SK-N-SH (cell line): ENCODE measurements at regions not wholly inside any gene's neighbourhood (a gene's known extent, or its start where the extent isn't known, plus 50 kb on each side); places are given as distances from the start of the nearest gene placed in this dataset.

Experiments
- FOXJ3 ChIP-seq: sonication (generic); formaldehyde crosslinking; IDR thresholded peaks from 2 replicates; pipeline ENCODE4 v1.5.1; 2020; ENCODE audit warnings: mild to moderate bottlenecking, missing genetic modification reagents
- NFIC ChIP-seq: IDR thresholded peaks from 2 replicates; pipeline ENCODE4 v1.4.0; 2012; ENCODE audit warnings: borderline replicate concordance
- RAD21 ChIP-seq: IDR thresholded peaks from 2 replicates; pipeline ENCODE4 v1.6.1; 2012; ENCODE audit warnings: mild to moderate bottlenecking, low read length
- RFX5 ChIP-seq: IDR thresholded peaks from 2 replicates; pipeline ENCODE4 v1.6.1; 2012; ENCODE audit warnings: mild to moderate bottlenecking, improper control_type of control experiment, low read length
- SMC3 ChIP-seq: IDR thresholded peaks from 2 replicates; pipeline ENCODE4 v1.6.1; 2012; ENCODE audit warnings: low read depth, low read length, improper control_type of control experiment
- TF ChIP-seq, protein P1 (sequence below): IDR thresholded peaks from 2 replicates; pipeline ENCODE4 v1.6.1; 2012; ENCODE audit warnings: mild to moderate bottlenecking, low read depth, low read length, moderate library complexity
- TF ChIP-seq, protein P2 (sequence below): fragments of 200-600 bp; sonication (generic); IDR thresholded peaks from 2 replicates; pipeline ENCODE4 v1.6.1; 2017; ENCODE audit warnings: antibody characterized with exemption, mild to moderate bottlenecking, moderate library complexity
- TF ChIP-seq, protein P3 (sequence below): IDR thresholded peaks from 2 replicates; pipeline ENCODE4 v1.4.0; 2012; ENCODE audit warnings: low read depth

DNA sequence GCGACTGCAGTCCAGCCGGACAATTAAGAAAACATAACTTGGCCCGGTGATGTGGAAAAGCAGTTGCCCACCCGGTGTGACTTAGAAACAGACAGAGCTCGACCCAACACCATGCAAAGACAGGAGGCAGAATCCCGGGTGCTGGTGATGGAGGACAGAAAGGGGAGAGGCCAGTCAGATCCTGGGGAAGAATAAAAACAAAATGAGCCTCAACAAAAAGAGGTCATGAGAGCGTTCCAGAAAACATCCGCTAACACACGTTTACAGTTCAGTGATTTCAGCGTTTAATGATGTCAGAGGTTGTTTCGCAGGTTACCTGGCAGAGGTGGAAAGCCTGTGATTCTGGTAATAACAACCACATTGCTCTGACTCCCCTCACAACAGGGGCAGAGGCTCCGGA lies 111.9 kb downstream of the OSR1 start:
- TF ChIP-seq, protein P1, sequence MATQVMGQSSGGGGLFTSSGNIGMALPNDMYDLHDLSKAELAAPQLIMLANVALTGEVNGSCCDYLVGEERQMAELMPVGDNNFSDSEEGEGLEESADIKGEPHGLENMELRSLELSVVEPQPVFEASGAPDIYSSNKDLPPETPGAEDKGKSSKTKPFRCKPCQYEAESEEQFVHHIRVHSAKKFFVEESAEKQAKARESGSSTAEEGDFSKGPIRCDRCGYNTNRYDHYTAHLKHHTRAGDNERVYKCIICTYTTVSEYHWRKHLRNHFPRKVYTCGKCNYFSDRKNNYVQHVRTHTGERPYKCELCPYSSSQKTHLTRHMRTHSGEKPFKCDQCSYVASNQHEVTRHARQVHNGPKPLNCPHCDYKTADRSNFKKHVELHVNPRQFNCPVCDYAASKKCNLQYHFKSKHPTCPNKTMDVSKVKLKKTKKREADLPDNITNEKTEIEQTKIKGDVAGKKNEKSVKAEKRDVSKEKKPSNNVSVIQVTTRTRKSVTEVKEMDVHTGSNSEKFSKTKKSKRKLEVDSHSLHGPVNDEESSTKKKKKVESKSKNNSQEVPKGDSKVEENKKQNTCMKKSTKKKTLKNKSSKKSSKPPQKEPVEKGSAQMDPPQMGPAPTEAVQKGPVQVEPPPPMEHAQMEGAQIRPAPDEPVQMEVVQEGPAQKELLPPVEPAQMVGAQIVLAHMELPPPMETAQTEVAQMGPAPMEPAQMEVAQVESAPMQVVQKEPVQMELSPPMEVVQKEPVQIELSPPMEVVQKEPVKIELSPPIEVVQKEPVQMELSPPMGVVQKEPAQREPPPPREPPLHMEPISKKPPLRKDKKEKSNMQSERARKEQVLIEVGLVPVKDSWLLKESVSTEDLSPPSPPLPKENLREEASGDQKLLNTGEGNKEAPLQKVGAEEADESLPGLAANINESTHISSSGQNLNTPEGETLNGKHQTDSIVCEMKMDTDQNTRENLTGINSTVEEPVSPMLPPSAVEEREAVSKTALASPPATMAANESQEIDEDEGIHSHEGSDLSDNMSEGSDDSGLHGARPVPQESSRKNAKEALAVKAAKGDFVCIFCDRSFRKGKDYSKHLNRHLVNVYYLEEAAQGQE, result no peak
- TF ChIP-seq, protein P2, sequence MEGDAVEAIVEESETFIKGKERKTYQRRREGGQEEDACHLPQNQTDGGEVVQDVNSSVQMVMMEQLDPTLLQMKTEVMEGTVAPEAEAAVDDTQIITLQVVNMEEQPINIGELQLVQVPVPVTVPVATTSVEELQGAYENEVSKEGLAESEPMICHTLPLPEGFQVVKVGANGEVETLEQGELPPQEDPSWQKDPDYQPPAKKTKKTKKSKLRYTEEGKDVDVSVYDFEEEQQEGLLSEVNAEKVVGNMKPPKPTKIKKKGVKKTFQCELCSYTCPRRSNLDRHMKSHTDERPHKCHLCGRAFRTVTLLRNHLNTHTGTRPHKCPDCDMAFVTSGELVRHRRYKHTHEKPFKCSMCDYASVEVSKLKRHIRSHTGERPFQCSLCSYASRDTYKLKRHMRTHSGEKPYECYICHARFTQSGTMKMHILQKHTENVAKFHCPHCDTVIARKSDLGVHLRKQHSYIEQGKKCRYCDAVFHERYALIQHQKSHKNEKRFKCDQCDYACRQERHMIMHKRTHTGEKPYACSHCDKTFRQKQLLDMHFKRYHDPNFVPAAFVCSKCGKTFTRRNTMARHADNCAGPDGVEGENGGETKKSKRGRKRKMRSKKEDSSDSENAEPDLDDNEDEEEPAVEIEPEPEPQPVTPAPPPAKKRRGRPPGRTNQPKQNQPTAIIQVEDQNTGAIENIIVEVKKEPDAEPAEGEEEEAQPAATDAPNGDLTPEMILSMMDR, result no peak
- TF ChIP-seq RAD21 (no peak), RFX5 (no peak), FOXJ3 (no peak), SMC3 (no peak), NFIC (no peak)
- TF ChIP-seq, protein P3, sequence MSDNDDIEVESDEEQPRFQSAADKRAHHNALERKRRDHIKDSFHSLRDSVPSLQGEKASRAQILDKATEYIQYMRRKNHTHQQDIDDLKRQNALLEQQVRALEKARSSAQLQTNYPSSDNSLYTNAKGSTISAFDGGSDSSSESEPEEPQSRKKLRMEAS, result no peak
